ENCODE measurements at regions not wholly inside any gene's neighbourhood (a gene's known extent, or its start where the extent isn't known, plus 50 kb on each side); places are given as distances from the start of the nearest gene placed in this dataset.

- H3K9me3 Mint-ChIP-seq, result peaks cover 42% of the 10 kb centered on the region
- DNase-seq, result no peak
- no peaks in the 10 kb centered on the region for H3K4me1 Mint-ChIP-seq (ENCODE audit: low read depth)
- no peak overlapping the region for H3K27ac Mint-ChIP-seq
- H3K4me3 Mint-ChIP-seq, result no peak overlapping the region
- no peaks in the 10 kb centered on the region for H3K27me3 Mint-ChIP-seq (ENCODE audit: insufficient read depth)
- no peaks in the 10 kb centered on the region for H3K36me3 Mint-ChIP-seq (ENCODE audit: low read depth)
- no peak for TF ChIP-seq CTCF (IDR thresholded peaks at IDR 0.05)
Observed at GRCh38 chr5:114700823-114701222, 339.0 kb downstream of the KCNN2 start.

GRCh38 chr5:114695292-114695904 is 333.5 kb downstream of the KCNN2 start:
- no peak for DNase-seq
- no peaks in the 10 kb centered on the region for H3K4me1 Mint-ChIP-seq (ENCODE audit: low read depth)
- no peaks in the 10 kb centered on the region for H3K36me3 Mint-ChIP-seq (ENCODE audit: low read depth)
- TF ChIP-seq CTCF (IDR thresholded peaks at IDR 0.05), result no peak
- no peak overlapping the region for H3K4me3 Mint-ChIP-seq
- H3K27ac Mint-ChIP-seq, result no peak overlapping the region
- H3K27me3 Mint-ChIP-seq (ENCODE audit: insufficient read depth), result 0 out of 2 replicates have a peak, but pooled peaks cover 1% of the 10 kb centered on the region
- peaks cover 50% of the 10 kb centered on the region for H3K9me3 Mint-ChIP-seq

- no peak overlapping the region for H3K4me3 Mint-ChIP-seq
- no peak for TF ChIP-seq CTCF (IDR thresholded peaks at IDR 0.05)
Observed at GRCh38 chr5:114686356-114686755, 324.5 kb downstream of the KCNN2 start.

GRCh38 chr5:114678778-114679177 is 316.9 kb downstream of the KCNN2 start:
- H3K4me1 Mint-ChIP-seq (ENCODE audit: low read depth), result no peaks in the 10 kb centered on the region
- H3K4me3 Mint-ChIP-seq, result no peak overlapping the region
- no peaks in the 10 kb centered on the region for H3K36me3 Mint-ChIP-seq (ENCODE audit: low read depth)
- no peaks in the 10 kb centered on the region; the same call in 1 of the 2 replicates for H3K27me3 Mint-ChIP-seq (ENCODE audit: insufficient read depth)
- no peak overlapping the region for H3K27ac Mint-ChIP-seq
- no peak for TF ChIP-seq CTCF (IDR thresholded peaks at IDR 0.05)
- DNase-seq, result no peak
- H3K9me3 Mint-ChIP-seq, result peaks cover 15% of the 10 kb centered on the region

More at GRCh38 chr5:114686356-114686755, 324.5 kb downstream of the KCNN2 start:
- H3K4me1 Mint-ChIP-seq (ENCODE audit: low read depth), result no peaks in the 10 kb centered on the region
- H3K27me3 Mint-ChIP-seq (ENCODE audit: insufficient read depth), result no peaks in the 10 kb centered on the region
- peaks cover 48% of the 10 kb centered on the region for H3K9me3 Mint-ChIP-seq
- no peak for DNase-seq
- no peak overlapping the region for H3K27ac Mint-ChIP-seq
- no peaks in the 10 kb centered on the region for H3K36me3 Mint-ChIP-seq (ENCODE audit: low read depth)

GRCh38 chr5:114665551-114665950 is 303.7 kb downstream of the KCNN2 start:
- Mint-ChIP-seq H3K27me3 (ENCODE audit: insufficient read depth) (no peaks in the 10 kb centered on the region), H3K4me3 (no peak overlapping the region), H3K36me3 (ENCODE audit: low read depth) (no peaks in the 10 kb centered on the region; the same call in 1 of the 2 replicates), H3K27ac (no peak overlapping the region), H3K4me1 (ENCODE audit: low read depth) (no peaks in the 10 kb centered on the region), H3K9me3 (peaks cover 31% of the 10 kb centered on the region)
- no peak for DNase-seq
- TF ChIP-seq CTCF (IDR thresholded peaks at IDR 0.05), result no peak
